Right lobe of liver (tissue), 4 donors: ENCODE measurements at regions not wholly inside any gene's neighbourhood (a gene's known extent, or its start where the extent isn't known, plus 50 kb on each side); places are given as distances from the start of the nearest gene placed in this dataset.

ENCODE experiments used
- CTCF ChIP-seq, 4 donors: fragments of 200-600 bp in 3 of 4; fragments of 450-650 bp in 1 of 4; IDR thresholded peaks; one replicate each; pipeline versions ENCODE4 v1.5.1 to v1.8.0; 2016 to 2022; ENCODE audit warnings: antibody characterized with exemption in 4 of 4, mild to moderate bottlenecking in 2 of 4
- POLR2A ChIP-seq: fragments of 450-650 bp; IDR thresholded peaks from one replicate; pipeline ENCODE4 v1.6.1; 2017; ENCODE audit warnings: antibody characterized with exemption, mild to moderate bottlenecking
- donor health status: DM: no; HTN: no; CAD: no.
- donor health status: DM: no; HTN: no; CAD: no.
- donor health status: DM: no; HTN: yes; CAD: no.

- TF ChIP-seq POLR2A (no peak), CTCF (IDR thresholded peaks at IDR 0.05) (no peak)
Measured at GRCh38 chr11:98069861-98070260, 950.9 kb upstream of the CNTN5 start.
